Middle frontal gyrus (tissue), 1 donor: ENCODE measurements at regions not wholly inside any gene's neighbourhood (a gene's known extent, or its start where the extent isn't known, plus 50 kb on each side); places are given as distances from the start of the nearest gene placed in this dataset.
A peak's percentile ranks its signal among the peaks of the same experiment; 100 is the strongest.
"Not testable (repeated sequence)": the region's sequence is repeated elsewhere in the genome, so short reads cannot be mapped to it uniquely, and the experiment has no call there.

ENCODE experiments used
- DNase-seq: peaks from one replicate; pipeline ENCODE4 v3.0.0-alpha.2; 2015; ENCODE audit warnings: low spot score; ENCODE audit errors: extremely low spot score

GRCh38 chr11:128164080-128164741 lies 423.1 kb downstream of the ETS1 start:
- no peak for DNase-seq

DNA sequence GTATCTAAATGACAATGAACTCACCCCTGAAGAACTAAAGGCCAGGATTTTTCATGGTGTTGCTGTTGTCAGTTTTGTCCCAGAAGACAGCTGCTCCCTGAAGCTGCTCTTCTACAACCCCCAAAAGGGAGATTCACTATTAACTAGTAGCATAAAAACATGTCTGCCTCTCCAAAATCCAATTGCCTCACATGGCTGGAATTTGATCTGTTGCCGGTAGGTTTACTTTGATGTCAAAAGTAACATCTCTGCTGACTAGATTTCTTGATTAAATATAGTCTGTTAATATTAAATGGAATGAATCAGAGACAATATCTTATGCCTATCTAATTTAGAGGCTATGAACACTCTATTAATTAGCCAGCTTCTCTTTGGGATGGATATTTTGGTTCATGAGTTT lies 425.4 kb downstream of the ETS1 start:
- no peak for DNase-seq

- DNase-seq, result no peak
Observed at GRCh38 chr11:128161436-128161835, 425.9 kb downstream of the ETS1 start.

GRCh38 chr11:128158860-128159259 lies 428.5 kb downstream of the ETS1 start:
- DNase-seq, result no peak

GRCh38 chr11:128157423-128158298 lies 429.7 kb downstream of the ETS1 start:
- DNase-seq, result peak; percentile 58

GRCh38 chr11:128156486-128156885 lies 430.9 kb downstream of the ETS1 start:
- no peak for DNase-seq

- DNase-seq, result no peak
Observed at GRCh38 chr11:128155590-128155989, 431.8 kb downstream of the ETS1 start.

- no peak for DNase-seq
Observed at GRCh38 chr11:128153697-128154048, 433.7 kb downstream of the ETS1 start.

DNA sequence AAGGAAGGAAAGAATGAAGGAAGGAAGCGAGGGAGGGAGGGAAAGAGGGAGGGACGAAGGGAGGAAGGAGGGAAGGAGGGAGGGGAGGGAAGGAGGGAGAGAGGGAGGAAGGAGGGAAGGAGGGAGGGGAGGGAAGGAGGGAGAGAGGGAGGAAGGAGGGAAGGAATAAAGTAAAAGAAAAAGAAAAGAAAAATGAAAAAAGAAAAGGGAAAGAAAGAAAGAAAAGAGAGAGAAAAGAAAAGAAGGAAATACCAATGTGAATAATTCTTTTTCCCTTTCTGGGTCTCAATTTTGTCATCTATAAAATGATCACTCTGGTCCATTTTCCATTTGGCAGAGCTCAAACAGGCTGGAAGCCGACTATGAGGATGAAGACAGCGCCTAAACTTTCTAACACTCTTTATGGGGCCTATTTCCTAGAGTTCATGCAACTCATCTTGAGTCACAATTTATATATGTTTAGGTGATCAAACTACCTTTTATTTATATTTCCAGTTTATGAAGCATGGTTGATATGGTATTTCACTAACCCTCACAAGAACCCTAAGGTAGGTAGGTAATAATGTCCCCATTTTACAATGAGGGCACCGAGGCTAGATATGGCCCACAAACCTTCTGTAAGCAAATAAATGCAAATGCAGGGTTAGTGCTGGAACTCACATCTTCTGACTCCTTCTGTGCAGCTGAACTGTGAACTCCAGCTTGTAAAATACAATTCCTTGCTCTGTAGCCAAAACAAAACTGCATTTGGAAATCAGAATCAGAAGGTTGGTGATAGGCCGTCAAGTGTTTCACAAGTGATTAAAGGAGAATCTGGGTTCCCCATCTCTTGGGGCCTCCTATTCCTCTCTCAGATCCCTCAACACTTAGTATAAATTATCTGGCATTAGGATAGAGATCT lies 434.3 kb downstream of the ETS1 start:
- DNase-seq, result no peak

GRCh38 chr11:128151780-128152179 lies 435.6 kb downstream of the ETS1 start:
- no peak for DNase-seq

- DNase-seq, result no peak
Observed at GRCh38 chr11:128151338-128151737, 436.0 kb downstream of the ETS1 start.

DNA sequence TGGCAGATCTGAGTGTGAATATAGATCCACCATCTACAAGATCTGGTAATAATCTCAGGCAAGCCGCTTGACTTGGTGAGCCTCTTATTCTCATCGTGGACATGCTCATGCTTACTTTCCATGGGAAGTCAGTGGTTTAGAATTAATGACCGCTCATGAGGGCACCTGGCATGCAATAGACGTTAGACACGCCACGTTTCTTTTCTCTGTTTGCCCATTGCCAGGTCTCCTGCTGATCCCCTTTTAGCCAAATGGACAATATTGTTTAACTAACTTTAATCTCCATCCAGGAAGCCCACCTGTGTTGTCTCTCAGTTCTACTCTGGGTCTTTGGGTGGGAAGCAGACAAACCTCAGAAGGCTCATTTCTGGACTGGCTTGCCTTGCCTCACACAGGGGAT lies 439.1 kb downstream of the ETS1 start:
- DNase-seq, result no peak

- DNase-seq, result no peak
Observed at GRCh38 chr11:128146926-128147605, 440.3 kb downstream of the ETS1 start.

GRCh38 chr11:128140293-128140692 lies 447.1 kb downstream of the ETS1 start:
- DNase-seq, result not testable (repeated sequence)

DNA sequence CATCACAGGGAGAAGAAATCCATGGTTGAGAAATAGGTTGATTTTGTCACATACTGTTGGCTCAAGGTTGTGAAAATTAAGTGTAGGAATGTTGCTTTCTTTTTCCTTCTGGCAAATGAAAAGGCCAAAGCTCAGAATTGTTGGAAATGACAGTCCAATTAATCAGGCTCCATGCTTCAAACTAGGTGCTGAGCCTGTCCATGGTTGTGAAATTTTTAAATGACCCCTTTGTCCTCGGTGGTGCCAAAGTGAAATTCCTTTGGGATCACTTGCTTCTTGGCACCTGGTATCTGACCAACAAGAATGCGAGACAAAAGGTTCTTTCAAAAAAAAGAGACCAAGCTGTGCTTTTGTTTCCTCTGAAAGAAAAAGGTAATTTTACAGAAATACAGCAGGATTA lies 451.9 kb downstream of the ETS1 start:
- DNase-seq, result no peak

DNA sequence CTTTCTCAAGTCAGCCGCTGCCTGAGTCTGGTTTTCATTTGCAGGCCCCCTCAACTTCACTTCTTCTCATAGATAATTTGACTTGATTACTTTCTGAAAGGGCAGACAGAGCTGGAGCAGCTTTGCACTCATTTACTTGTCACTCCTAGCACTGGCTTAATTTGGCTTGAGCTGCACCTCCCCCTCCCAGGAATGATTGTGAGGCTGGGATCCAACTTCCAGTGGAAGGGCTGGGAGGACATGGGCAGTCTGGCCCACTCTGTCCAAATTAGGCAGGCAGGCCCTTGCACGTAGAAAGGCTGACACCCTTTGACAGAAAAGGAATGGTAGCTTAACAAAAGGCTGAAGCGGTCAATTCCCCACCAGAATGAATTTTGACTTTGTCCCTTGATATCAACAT lies 453.9 kb downstream of the ETS1 start:
- no peak for DNase-seq

DNA sequence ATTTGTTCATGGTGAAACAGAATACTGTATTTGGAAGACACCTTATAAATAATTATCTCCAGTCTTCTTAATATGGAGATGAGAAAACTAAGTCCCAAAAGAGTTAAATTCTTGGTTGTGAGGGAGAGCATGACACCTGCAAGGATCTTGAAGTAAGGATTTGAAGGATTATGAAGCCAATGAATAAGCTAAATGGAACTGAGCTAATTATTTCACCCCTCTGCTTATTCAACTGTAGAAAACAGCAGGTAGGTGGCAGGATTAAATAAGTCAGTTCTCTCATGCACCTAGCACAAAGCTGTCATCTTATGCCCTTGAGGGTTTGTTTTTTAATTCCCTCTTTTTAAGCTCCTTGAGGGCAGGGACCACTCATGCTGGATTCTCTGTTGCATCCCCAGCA lies 457.3 kb downstream of the ETS1 start:
- no peak for DNase-seq

DNA sequence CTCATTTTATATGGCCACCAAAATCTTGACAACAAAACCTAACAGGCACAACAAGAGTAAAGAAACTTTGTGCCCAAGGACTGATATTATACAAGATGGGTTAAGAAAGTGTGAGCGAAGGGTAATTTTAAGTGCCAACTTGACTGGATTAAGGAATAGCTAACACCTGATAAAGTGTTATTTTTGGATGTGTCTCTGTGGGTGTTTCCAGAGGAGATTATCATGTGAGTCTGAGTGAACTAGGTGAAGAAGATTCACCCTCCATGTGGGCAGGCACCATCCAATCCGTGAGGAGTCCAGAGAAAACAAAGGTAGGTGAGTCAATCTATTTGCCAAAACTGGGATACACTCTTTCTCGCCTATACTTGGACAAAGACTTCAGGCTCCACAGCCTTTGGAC lies 461.6 kb downstream of the ETS1 start:
- DNase-seq, result no peak

DNA sequence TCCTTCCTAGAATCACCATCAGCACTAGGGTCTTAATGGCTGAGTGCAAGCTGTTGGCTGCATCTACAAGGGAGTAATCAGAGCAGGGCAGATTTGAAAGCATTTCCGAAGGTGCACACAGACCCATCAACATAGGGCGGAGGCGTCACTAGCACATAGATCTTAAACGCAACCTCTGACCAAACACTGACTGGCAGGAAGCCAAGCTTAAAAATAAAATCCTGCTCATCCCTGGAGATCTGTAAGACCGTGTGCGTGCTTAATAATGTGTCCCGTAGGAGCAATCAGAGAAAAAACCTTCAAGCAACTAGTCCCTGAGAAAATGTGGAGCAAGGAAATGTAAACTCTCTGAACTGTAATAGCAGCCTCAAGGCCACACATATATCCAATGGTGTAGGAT lies 470.5 kb downstream of the ETS1 start:
- no peak for DNase-seq

- DNase-seq, result no peak
Observed at GRCh38 chr11:128116447-128116846, 470.9 kb downstream of the ETS1 start.

DNA sequence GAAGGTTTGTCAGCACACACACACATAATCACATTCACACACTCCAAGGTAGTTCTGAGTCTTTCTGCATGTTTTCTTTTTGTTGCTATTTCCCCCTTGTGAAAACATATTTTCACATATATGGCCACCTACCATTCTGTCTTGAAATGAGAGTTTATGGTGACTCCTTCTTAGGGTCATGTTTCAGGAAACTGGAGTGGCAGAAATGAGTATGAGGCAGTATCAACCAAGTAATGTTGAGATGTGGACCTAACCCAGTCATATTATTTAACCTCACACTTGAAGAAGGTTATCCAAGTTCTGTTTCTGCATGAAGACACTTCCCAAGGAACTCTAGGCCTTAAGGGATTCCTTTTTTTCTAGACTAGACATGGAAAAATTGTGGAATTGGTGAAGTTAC lies 481.4 kb downstream of the ETS1 start:
- no peak for DNase-seq
